ENCODE measurements at regions not wholly inside any gene's neighbourhood (a gene's known extent, or its start where the extent isn't known, plus 50 kb on each side); places are given as distances from the start of the nearest gene placed in this dataset.

DNA sequence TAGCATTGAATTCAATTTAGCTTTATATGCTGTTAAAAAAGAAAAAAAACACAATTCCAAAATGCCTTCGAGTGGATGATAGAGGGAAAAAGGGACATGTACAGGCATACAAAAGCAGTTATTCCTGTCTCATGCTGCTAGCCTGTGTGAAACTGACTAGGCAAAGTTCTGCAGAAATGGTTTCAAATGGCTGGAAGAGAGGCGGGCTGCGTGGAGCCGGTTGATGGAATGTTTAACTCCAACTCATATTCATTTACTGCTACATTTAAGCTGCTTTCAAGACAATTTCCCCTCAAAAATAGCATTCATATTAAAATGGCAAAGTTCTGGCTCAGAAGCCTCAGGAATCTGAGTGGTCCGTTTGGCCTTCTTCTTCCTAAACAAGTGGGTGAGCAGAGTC lies 143.8 kb upstream of the PPARGC1A start:
- no peak for DNase-seq

DNA sequence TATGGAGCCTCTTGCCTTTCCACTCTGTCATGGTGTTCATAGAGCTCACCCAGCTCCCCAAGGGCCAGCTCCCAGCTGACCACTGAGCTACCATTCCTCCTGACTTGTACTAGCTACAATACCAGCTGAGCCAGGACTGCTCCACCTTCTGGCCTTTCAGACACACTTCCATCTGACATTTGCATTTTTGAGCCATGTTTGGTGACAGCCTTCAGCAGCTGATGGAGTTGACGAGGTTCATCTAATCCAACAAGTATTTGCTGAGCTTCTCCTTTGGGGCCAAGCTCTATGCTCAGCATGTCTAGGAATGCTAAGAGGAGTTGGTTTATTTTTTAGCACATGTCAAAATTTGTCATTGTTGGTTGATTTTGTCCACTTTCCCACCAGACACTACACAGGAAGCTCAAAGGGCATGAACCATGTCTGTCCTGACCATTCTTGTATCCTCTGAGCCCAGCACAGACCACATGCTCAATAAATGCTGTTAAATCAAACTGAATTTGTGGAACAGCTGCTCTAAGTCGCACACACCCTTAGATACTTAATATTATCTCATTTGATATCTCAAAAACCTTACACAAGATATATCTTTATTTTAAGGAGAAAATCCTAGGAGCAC lies 142.6 kb upstream of the PPARGC1A start:
- no peak for DNase-seq

DNA sequence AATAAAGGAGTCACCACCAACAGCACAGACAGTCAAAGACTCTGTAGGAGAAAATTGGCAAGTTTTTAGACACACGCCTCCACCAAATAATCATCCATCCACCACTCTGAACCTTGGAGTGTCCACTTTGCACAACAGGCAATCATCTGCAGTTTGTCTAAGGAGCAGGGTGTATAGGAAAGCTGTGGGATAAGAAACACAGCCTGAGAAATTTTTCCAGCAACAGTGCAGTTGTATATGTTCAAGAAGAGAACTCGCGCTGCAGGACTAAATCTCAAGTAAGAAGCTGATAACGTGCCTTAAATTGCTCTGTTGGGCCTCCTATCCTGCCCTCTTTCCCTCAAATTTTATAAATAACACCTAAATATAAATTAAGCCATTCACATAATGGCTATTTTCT lies 136.7 kb upstream of the PPARGC1A start:
- no peak for DNase-seq

DNA sequence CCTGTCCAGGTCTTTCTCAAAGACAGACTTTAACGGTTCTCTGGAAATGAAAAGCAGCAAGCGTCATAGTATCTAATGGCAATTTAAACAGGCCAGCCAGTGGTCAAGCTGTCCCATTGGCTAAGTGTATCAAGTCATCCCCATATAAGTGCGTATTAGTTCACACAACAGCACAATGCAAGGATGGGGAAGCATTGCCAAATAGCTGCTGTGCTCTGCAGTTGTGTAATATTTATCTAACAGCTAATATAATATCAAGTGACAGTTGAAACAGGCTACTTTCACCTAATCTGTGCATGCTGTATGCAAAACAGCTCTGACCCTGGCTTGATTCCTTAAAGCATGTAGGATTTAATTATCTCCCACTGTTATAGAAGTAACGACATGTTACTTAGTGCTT lies 134.8 kb upstream of the PPARGC1A start:
- no peak for DNase-seq

DNA sequence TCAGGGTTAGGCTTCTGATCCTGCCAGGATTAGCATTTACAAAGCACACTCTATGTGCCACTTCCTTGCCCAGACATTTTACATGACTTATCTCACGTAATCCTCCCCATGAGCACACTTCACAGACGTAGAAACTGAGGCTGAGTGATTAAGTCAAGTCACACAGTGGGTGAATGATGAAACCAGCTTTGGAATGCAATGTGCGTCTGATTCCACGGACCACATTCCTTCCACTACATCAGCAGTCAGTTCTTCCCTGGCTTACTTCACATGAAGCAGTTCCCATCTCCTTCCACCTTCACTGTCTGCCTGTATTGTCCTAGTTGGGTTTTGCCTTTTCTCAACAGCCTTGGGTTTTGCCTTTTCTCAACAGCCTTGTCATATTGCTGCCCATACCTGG lies 134.3 kb upstream of the PPARGC1A start:
- DNase-seq, result no peak

DNA sequence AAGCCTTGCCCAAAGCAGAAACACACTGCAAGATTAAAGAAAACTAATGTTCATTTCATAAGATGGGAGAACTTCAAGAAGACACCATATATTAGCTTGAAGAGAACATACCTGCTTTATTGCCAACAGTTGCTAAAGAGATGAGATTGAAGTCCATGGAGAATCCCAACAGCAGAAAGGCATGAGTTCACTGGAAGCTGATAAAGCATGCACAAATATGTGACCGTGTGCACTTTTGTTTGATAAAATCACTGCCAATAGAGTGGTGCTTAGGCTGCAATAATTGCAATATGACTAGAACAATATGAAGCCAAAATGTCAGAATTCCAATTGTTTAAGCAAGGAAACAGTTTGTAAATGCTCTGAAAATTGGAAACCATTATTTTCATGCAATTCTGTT lies 125.9 kb upstream of the PPARGC1A start:
- no peak for DNase-seq

DNA sequence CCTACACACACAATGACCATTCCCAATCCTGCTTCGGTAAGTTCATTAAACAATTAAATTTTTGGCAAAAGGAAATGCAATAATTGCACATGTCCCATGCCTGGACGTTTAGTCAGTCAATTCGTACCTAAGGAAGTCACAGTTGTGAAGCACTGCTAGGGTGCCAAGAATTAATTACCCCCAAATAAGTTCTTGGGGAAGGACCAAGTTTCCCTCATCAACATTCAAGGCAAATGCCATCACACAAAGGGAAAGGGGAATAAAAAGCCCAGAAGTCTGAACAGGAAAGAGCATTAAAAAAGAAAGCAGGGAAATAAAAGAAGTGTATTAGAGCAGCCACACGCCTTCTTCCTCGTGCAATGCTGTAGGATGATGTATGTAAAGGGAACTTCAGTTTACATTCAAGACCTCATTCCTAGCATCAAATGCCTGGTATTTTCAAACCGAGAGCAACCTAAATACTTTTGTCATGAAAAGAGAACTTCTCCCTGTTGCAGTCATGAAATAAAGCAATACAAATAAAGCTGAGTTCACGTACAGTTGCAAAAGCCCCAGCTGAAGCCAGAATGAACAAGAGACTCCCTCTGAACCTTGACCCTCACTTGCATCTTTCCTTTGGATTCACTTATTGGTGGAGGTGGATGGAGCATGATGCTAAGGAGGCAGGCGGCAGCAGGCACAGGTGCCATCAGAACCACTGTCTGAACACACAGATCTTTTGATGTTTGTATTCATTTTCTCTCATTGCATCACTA lies 124.0 kb upstream of the PPARGC1A start:
- DNase-seq, result no peak

DNA sequence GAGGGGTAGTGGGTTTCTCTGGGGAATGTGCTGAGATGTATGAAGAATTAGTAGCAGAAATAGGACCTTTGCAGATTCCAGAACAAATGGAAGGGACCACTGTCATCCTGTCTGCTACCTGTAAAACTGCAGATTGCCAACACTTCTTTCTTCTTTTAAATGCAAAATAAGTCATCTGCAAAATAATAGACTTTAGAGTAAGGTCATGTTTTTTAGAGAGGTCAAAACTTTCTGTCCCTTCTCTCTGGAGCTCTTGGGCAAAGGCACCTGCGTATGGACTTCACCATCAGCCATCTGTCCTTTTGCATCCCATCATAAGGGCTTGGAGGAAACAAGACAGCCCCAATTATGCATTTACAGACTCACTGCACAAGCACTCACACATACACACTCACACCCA lies 121.1 kb upstream of the PPARGC1A start:
- DNase-seq, result no peak

DNA sequence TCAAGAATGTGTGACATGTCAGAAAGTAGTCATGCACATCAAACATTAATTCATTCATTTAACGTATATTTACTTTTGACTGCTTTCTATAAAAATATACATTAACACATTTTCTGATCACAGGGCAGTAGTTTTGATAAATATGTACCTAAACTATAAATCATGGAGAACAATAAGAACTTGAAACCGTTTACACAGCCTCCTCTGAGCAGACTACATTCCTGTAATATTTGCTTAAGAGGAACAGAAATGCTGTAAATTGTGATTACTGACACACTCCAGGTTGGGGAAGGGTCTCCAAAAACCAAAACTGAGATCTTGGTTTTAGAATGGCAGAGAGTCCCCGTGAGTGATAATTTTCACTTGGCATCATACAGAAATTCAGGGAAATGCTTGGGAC lies 120.7 kb upstream of the PPARGC1A start:
- DNase-seq, result no peak

DNA sequence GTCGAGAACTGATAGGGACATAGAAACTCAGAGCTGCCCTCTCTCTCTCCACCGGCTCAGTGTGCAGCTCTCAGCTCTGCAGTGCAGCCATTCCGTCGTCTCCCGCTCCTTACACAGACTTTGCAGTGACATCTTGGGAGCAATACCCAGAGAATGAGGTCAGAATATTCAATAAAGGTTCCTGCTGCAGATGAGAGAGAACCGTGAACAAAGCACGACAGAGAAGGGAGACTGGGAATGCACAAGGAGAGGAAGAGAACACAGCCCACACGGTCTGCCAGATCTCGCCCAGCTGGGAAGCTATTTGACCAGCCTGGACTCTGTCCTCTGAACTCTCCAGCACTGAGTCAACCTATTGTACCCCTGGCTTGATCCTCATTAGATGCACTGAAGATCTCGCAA lies 118.0 kb upstream of the PPARGC1A start:
- DNase-seq, result no peak

DNA sequence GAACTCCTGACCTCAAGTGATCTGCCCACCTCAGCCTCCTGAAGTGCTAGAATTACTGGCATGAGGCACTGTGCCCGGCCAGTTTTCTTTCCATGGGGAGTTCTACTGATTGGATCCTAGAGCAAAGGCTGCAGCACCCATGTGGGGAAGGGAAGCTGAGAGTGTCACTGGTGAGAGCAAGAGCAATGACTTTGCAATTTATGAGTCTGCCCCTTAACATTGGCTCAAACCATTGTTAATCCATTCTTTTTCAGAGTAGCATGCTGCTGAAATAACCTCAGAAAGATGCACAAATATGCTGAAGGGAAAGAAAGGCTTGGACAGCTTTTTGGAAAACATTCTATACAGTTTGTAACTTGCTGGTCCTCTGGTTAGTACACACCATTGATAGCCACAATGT lies 116.4 kb upstream of the PPARGC1A start:
- DNase-seq, result no peak

DNA sequence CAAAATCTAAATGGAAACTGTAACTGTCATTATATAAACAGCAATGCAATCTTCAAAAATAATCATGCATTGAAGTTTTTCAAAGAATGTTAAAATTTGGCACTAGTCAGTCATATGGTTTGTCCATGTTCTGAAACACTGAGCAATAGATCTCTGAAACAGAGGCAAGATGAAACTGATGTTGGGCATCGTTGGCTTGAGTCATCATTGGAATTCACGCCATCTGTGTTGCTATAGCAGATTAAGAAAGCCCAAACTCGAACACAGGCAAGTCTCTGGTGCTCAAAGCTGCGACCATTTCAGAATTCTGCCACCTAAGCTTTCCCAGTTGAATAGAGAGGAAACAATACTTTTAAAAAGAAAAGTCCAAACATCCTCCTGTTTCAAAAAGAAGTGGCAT lies 114.1 kb upstream of the PPARGC1A start:
- no peak for DNase-seq

DNA sequence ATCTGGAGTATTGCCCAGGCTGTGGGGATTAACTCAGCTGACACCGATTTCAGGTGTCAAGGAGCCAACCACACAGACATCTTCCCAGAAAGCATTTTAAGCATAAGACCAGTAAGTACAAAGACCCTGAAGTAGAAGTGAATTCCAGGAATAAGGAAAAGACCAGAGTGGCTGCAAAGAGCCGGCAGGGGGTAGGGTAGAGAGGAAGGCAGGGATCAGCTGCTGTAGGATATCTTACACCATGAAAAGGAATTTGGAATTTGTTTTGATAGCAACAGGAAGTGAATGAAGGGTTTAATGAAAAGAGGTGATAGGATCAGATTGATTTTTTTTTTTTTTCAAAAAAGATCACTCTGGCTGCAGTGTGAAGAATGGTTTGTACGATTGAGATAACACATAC lies 113.6 kb upstream of the PPARGC1A start:
- no peak for DNase-seq

DNA sequence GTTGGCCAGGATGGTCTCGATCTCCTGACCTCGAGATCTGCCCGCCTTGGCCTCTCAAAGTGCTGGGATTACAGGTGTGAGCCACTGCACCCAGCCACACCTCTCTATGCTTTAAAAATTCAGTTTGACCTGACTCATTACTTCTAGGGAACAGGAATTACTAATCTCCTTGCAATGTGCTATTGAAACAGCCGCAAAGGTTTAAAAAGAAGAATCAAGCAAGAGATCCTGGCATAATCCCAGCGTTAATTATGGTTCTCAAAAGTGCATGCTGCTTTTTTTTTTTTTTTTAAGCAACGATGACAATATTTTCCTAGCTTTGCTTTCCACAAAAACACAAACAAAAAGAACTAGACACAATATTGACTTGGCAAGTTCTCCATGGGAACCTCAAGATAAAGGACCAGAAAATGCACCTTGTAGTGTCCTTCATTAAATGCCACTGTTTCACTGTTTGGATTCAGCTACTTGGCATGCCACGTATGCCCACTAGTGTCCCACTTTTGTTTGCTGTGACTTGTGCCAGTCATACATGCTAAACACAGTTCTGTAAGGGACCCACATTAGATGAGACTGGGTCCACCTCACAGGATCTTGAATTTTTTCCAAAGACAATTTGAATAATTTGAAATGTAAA lies 112.6 kb upstream of the PPARGC1A start:
- no peak for DNase-seq

DNA sequence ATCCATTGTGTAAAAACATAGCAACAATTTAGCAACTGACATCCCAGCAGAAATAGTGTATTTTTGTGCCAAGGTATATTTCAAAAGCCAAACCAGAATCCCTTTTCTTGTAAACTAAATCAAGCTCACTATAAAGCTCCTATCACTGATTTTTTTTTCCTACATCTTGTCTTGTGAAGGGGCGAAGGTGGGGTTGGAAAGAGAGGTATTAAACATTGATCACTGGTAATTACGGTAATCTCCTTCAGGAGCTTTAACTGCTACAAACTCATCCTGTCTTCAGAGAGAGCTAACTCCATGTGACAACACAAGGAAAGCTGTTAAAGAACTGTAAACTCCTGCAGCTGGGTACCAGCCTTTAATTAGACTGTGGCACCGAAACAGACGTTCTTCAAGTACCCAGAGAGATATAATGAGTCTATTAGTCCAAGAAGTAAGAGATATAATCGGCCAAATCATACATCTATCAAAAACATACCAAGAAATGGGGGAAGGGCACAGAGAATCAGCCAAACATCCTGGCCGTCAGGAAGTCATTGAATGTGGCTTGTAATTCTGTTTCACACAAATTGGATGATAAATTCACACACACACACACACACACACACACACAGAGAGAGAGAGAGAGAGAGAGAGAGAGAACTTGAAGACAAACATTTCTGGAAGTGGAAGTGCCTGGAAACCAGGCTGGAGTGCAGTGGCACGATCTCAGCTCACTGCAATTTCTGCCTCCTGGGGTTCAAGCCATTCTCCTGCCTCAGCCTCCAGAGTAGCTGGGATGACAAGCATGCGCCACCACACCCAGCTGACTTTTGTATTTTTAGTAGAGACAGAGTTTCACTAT lies 111.9 kb upstream of the PPARGC1A start:
- no peak for DNase-seq

DNA sequence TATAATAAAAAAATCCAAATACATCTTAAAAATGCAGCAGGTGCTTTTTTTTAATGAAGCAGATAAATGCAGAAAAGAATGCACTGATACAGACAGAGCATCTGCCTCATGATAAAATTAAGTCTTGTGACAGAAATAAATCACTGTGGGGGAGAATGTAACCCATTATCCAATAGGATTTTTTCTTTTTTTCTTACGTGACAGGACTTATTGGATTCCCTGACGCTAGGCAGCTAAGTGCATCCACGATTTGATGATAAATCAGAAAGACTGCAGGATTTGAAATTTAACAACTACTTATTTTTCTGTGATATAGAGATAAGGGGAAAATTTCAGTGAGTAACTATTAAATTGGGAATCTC lies 110.6 kb upstream of the PPARGC1A start:
- DNase-seq, result no peak

DNA sequence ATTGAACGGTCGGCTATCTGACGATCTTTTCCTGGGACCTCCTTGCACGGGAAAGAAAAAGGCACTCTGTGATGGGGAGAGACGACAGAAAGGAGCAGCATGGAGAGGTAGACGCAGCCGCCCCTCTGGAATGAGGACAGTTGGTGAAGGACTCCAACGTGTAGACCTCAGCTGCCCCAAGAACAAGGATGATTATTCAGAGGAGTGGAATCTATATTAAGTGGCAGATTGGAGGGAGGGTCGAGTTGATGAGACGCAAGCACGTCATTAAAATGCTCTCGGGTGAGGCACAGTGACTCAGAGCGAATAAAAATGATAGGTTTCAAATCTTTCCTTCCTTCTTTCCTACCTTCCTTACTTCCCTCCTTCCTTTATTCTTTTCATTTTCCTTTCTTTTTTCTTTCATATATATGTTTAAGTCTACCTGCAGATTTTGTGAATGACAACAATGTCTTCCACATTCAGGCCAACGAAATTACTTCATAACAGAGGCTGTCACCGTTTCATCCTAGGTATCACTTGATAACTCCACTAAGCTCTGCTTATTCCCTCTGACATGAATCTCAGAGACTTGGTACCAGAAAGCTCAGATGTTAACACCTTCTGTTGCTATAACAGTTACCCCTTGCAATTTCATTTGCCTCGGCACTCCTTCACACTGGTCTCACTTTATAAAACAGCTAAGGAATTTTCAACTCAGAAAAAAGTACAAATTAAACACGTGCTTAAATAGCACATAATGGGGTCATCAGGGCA lies 110.0 kb upstream of the PPARGC1A start:
- no peak for DNase-seq

DNA sequence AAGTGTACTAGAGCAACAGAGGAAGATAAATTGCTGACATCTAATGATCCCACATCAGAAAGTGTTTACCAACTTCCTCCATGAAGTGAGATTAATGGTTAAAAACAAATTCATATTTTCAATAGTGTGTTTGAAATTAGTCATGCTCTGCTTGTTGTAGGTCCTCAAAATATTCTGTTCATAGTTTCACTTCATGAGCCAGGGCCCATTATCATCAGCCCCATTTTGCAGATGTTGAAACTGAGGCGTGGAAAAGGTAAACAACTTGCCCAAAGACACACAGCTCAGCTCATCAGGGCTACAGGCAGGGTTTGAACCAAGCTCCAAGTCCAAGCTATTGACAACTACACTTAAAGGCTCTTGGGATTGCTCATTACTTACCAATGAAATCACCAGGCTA lies 103.5 kb upstream of the PPARGC1A start:
- no peak for DNase-seq

DNA sequence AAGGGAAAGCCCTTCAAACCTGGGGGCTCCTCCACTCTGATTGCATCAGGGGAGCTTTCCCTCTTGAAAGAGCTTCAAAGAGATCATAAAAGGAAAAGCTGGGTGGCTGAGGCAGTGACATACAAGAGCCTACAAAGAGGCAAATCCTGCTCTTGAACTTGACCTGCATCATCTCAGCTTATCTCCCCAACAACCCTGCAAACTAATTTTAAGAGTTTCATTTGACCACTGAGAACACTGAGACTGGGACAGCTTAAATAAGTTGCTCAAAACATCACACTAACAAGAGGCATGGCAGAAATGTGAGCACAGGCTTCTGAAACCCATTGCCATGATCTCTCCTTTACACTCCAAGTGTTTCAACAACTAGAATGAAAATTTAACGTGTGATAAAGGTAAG lies 101.6 kb upstream of the PPARGC1A start:
- DNase-seq, result no peak

DNA sequence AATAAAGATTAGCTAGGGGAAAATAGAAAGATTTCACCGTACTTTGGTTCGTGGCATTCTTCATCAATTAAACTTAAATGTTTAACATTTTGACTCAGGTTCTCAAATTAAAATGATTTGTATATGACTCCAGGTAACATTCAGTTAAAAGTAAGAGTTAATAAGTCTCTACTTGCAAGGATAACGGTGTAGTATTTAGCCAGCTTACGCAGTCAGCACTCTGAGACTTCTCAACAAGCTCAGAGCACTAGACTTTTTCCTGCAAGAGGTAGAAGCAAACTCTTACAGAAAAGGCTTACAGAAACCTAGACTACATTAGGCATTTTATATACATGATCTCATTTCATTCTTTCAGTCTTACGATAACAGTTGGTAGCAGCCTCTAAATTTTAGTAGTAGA lies 96.4 kb upstream of the PPARGC1A start:
- no peak for DNase-seq

DNA sequence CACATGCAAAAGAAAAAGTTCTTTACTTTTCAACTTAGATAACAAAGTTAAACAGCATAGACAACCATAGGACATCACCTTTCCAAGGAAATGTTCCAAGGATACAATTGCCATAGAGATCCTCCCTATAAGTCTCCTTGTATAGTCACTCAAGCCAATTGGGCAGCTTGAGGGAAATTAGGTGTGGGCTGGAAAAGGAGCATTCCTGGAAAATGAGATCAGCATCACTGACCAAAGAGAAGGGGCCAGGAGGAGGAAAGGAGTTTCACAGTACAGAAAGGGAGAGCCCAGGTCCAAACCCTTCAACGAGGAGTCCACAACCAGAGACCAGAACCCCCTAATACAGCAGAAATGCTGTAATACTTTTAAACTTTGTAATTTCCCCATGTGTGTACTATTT lies 91.5 kb upstream of the PPARGC1A start:
- DNase-seq, result no peak

DNA sequence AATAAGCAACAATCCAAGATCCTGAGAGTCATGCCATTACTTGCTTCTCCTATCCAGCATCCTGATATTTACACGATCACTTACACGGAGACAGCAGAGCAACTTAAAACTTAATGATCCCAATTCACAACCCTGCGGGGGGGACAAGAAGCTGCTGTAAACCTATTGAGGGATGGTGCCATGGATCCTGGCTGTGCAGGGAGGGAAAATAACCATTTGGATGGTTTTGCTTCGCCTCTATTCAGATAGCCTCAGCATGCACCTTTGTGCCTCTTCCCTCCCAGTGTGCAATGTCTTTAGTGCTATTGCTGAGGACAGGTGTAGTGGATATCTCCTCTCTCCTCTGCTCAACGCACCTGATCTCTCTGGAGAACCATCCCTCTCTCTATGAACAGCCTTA lies 89.7 kb upstream of the PPARGC1A start:
- DNase-seq, result no peak

DNA sequence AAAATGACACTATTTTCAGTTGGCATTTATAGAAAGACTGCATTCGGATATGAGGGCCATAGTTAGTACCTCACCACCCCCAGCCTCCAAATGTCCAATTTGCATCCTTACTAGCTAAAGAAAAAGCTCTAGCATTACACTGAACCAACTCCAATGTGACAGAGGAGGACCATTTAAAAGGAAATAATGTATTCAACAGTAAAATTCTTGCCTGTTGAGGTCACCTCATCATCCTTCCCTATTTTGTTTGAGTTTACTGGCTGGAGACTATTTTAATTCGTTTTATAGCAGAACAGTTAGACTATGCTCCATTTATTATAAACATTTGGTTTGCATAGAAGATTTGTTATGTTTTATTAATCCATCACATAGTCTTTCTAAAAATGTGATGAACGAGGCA lies 88.2 kb upstream of the PPARGC1A start:
- no peak for DNase-seq
